ENCODE measurements at regions not wholly inside any gene's neighbourhood (a gene's known extent, or its start where the extent isn't known, plus 50 kb on each side); places are given as distances from the start of the nearest gene placed in this dataset.

DNA sequence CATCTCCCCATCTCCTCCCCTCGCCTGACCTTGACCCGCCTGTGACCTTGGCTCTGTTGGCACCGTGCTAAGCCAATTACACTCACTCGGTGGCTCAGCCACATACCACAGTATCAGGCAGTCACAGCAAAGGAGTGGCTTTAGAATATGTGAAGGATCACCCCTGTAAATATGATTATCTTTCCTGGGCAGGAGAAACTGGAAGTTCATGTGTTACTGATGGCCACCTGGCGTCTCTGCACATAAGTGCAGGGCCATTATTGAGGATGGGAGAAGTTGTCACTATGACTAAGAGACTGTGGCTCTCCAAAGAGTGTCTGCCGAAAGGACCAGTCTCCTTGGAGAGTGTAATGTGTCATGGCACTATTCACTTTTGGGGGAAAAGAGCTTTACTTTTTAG lies 116.9 kb upstream of the S1PR3 start:
- no peaks in the 10 kb centered on the region for H3K4me1 ChIP-seq (ENCODE audit: control insufficient read depth, extremely low read depth, insufficient read depth, low read length)
- ChIA-PET CTCF (no interaction called here), POLR2A (no interaction called here)
- dilution Hi-C loops (cut with MboI; ENCODE audit: extremely low pct_ligation_motif_present, low sequenced_read_pairs) (no loop called here), intact Hi-C loops (cut with micrococcal nuclease) (loop anchor here (10.0 kb wide), 1 partner anchor 150 kb away; no protein-coding TSS in a partner anchor)
- H3K4me3 ChIP-seq (replicated peaks in 1 of 3; ENCODE audit: insufficient read depth in 1 of 3, low read depth in 1 of 3, low read length in 3 of 3), result no peak overlapping the region
- no peak overlapping the region for H3K9ac ChIP-seq (replicated peaks; ENCODE audit: extremely low read depth, insufficient read depth, low read length)
- no peaks in the 10 kb centered on the region for H3K79me2 ChIP-seq (ENCODE audit: control insufficient read depth, insufficient read depth, low read length)
- H3K9me3 ChIP-seq (replicated peaks; ENCODE audit: control insufficient read depth, insufficient read depth, low read length), result no peaks in the 10 kb centered on the region
- H2AFZ ChIP-seq (ENCODE audit: low read depth, low read length), result no peak overlapping the region
- BruUV-seq (replicated peaks), result no TSS peak
- H3K27me3 ChIP-seq (ENCODE audit: control insufficient read depth in 2 of 2, insufficient read depth in 2 of 2, low read length in 2 of 2), result no peaks in the 10 kb centered on the region
- no peak overlapping the region for H3K27ac ChIP-seq (ENCODE audit: insufficient read depth, low read depth, low read length)
- no peak overlapping the region for H3K4me2 ChIP-seq (ENCODE audit: insufficient read depth, low read length)
- no peaks in the 10 kb centered on the region for H3K36me3 ChIP-seq (ENCODE audit: control insufficient read depth in 2 of 2, extremely low read depth in 1 of 2, insufficient read depth in 2 of 2, low read length in 2 of 2)
- H4K20me1 ChIP-seq (replicated peaks; ENCODE audit: control insufficient read depth, extremely low read depth, insufficient read depth, low read length), result no peaks in the 10 kb centered on the region
- no peaks in the 10 kb centered on the region for H3K9me1 ChIP-seq (replicated peaks; ENCODE audit: control insufficient read depth, extremely low read depth, insufficient read depth, low read length)
- FAIRE-seq (no peak), DNase-seq (ENCODE audit: low read depth, low spot score) (no peak)
- TF ChIP-seq JUN (IDR thresholded peaks at IDR 0.05; ENCODE audit: borderline replicate concordance, insufficient read depth, insufficient read length, low read depth), result no peak
- TF ChIP-seq FOS (IDR thresholded peaks at IDR 0.05; ENCODE audit: borderline replicate concordance, insufficient read depth, low read length), result no peak
- TF ChIP-seq GATA2 (IDR thresholded peaks at IDR 0.05; ENCODE audit: insufficient read depth, insufficient read length, low read depth, low read length), result no peak
- TF ChIP-seq EZH2 (IDR thresholded peaks at IDR 0.05; ENCODE audit: borderline replicate concordance, low read depth, low read length, severe bottlenecking), result no peak
- TF ChIP-seq POLR2AphosphoS5 (IDR thresholded peaks at IDR 0.05; ENCODE audit: insufficient read depth, low read depth, low read length), result no peak

DNA sequence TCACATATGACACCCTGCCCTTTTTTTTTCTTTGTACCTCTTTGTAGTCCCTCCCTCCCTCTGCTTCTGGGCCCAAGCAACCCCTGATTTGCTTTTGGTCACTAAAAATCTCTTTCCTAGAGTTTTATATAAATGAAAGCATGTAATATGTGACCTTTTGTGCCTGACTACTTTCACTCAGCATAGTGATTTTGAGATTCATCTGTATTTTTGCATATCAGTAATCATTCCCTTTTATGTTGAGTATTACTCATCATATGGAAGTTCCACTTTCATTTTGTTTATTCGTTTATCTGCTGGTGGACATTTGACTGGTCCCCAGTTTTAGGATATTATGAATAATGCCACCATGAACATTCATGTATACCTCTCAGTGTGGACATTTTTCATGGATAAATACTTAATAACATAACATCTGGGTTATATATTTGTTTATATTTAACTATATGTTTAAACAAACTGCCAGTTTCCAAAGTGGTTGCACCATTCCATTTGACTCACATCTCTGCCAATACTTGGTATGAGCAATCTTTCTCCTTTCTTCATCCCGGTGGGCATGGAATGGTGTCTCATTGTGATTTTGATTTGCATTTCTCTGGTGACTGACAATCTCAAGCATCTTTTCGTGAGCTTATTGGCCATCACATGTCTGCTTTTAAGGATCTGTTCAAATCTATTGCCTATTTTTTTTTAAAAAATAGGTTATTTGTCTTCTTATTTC lies 115.7 kb upstream of the S1PR3 start:
- ChIA-PET POLR2A (no interaction called here), CTCF (no interaction called here)
- H4K20me1 ChIP-seq (replicated peaks; ENCODE audit: control insufficient read depth, extremely low read depth, insufficient read depth, low read length), result no peaks in the 10 kb centered on the region
- no peak overlapping the region for H3K4me2 ChIP-seq (ENCODE audit: insufficient read depth, low read length)
- no peak overlapping the region for H2AFZ ChIP-seq (ENCODE audit: low read depth, low read length)
- intact Hi-C loops (cut with micrococcal nuclease) (loop anchor here (10.0 kb wide), 1 partner anchor 151 kb away; no protein-coding TSS in a partner anchor), dilution Hi-C loops (cut with MboI; ENCODE audit: extremely low pct_ligation_motif_present, low sequenced_read_pairs) (no loop called here)
- H3K4me3 ChIP-seq (replicated peaks in 1 of 3; ENCODE audit: insufficient read depth in 1 of 3, low read depth in 1 of 3, low read length in 3 of 3), result no peak overlapping the region
- no peaks in the 10 kb centered on the region for H3K9me1 ChIP-seq (replicated peaks; ENCODE audit: control insufficient read depth, extremely low read depth, insufficient read depth, low read length)
- H3K27me3 ChIP-seq (ENCODE audit: control insufficient read depth in 2 of 2, insufficient read depth in 2 of 2, low read length in 2 of 2), result no peaks in the 10 kb centered on the region
- H3K9me3 ChIP-seq (replicated peaks; ENCODE audit: control insufficient read depth, insufficient read depth, low read length), result no peaks in the 10 kb centered on the region
- no peaks in the 10 kb centered on the region for H3K4me1 ChIP-seq (ENCODE audit: control insufficient read depth, extremely low read depth, insufficient read depth, low read length)
- H3K27ac ChIP-seq (ENCODE audit: insufficient read depth, low read depth, low read length), result no peak overlapping the region
- TF ChIP-seq POLR2A (IDR thresholded peaks at IDR 0.05; ENCODE audit: low read depth, low read length) (no peak), MYC (IDR thresholded peaks at IDR 0.05; ENCODE audit: low read depth, low read length) (no peak), FOS (IDR thresholded peaks at IDR 0.05; ENCODE audit: borderline replicate concordance, insufficient read depth, low read length) (no peak), JUN (IDR thresholded peaks at IDR 0.05; ENCODE audit: borderline replicate concordance, insufficient read depth, insufficient read length, low read depth) (no peak), EZH2 (IDR thresholded peaks at IDR 0.05; ENCODE audit: borderline replicate concordance, low read depth, low read length, severe bottlenecking) (no peak), POLR2AphosphoS5 (IDR thresholded peaks at IDR 0.05; ENCODE audit: insufficient read depth, low read depth, low read length) (no peak), GATA2 (IDR thresholded peaks at IDR 0.05; ENCODE audit: insufficient read depth, insufficient read length, low read depth, low read length) (no peak)
- TF ChIP-seq, protein P1, sequence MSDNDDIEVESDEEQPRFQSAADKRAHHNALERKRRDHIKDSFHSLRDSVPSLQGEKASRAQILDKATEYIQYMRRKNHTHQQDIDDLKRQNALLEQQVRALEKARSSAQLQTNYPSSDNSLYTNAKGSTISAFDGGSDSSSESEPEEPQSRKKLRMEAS (IDR thresholded peaks at IDR 0.05; ENCODE audit: insufficient read depth, insufficient read length), result no peak
- TF ChIP-seq, protein P2, sequence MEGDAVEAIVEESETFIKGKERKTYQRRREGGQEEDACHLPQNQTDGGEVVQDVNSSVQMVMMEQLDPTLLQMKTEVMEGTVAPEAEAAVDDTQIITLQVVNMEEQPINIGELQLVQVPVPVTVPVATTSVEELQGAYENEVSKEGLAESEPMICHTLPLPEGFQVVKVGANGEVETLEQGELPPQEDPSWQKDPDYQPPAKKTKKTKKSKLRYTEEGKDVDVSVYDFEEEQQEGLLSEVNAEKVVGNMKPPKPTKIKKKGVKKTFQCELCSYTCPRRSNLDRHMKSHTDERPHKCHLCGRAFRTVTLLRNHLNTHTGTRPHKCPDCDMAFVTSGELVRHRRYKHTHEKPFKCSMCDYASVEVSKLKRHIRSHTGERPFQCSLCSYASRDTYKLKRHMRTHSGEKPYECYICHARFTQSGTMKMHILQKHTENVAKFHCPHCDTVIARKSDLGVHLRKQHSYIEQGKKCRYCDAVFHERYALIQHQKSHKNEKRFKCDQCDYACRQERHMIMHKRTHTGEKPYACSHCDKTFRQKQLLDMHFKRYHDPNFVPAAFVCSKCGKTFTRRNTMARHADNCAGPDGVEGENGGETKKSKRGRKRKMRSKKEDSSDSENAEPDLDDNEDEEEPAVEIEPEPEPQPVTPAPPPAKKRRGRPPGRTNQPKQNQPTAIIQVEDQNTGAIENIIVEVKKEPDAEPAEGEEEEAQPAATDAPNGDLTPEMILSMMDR (IDR thresholded peaks at IDR 0.05; ENCODE audit: extremely low read depth in 1 of 2, insufficient read depth in 1 of 2, low read depth in 1 of 2, low read length in 2 of 2), result no peak
- H3K79me2 ChIP-seq (ENCODE audit: control insufficient read depth, insufficient read depth, low read length), result no peaks in the 10 kb centered on the region
- no peak overlapping the region for H3K9ac ChIP-seq (replicated peaks; ENCODE audit: extremely low read depth, insufficient read depth, low read length)
- DNase-seq (ENCODE audit: low read depth, low spot score) (no peak), FAIRE-seq (no peak)
- no TSS peak for BruUV-seq (replicated peaks)
- H3K36me3 ChIP-seq (ENCODE audit: control insufficient read depth in 2 of 2, extremely low read depth in 1 of 2, insufficient read depth in 2 of 2, low read length in 2 of 2), result no peaks in the 10 kb centered on the region

All from endothelial cell of umbilical vein (primary cell).